Activated T-cell treated with anti-CD3 and anti-CD28 coated beads, Interleukin-2, amount 50 U/mL, for 72 hours (primary cell): ENCODE measurements at regions not wholly inside any gene's neighbourhood (a gene's known extent, or its start where the extent isn't known, plus 50 kb on each side); places are given as distances from the start of the nearest gene placed in this dataset.
"Not testable (repeated sequence)": the region's sequence is repeated elsewhere in the genome, so short reads cannot be mapped to it uniquely, and the experiment has no call there.

Experiments
- ATAC-seq, 2 donors: fragments of 150-1000 bp; cut with Tn5 transposase; replicated peaks in 1 of 2; 2 replicates each; pipeline ENCODE4 v1.10.0; 2021; ENCODE audit warnings: moderate library complexity in 2 of 2, mild to moderate bottlenecking in 1 of 2
- DNase-seq, 2 donors: peaks; one replicate each; pipeline ENCODE4 v3.0.0; 2021 to 2022; ENCODE audit warnings: mixed read lengths in 1 of 2
- H3K27ac Mint-ChIP-seq: one replicate; pipeline ENCODE4 v1.8.0; 2022; ENCODE audit warnings: mild to moderate bottlenecking, moderate library complexity, mixed read lengths
- H3K27me3 Mint-ChIP-seq: one replicate; pipeline ENCODE4 v1.8.0; 2022; ENCODE audit warnings: low read depth, mixed read lengths
- H3K36me3 Mint-ChIP-seq, 2 donors: one replicate each; pipeline ENCODE4 v1.8.0; 2022; ENCODE audit warnings: mixed read lengths in 2 of 2, mild to moderate bottlenecking in 1 of 2; ENCODE audit not compliant: insufficient read depth in 2 of 2
- H3K4me1 Mint-ChIP-seq: one replicate; pipeline ENCODE4 v1.8.0; 2022; ENCODE audit warnings: low read depth, mixed read lengths
- H3K4me3 Mint-ChIP-seq, 2 donors: one replicate each; pipeline ENCODE4 v1.8.0; 2022; ENCODE audit warnings: mild to moderate bottlenecking in 2 of 2, mixed read lengths in 2 of 2, moderate library complexity in 2 of 2
- H3K9me3 Mint-ChIP-seq, 2 donors: one replicate each; pipeline ENCODE4 v1.8.0; 2022; ENCODE audit warnings: mixed read lengths in 2 of 2

- H3K4me3 Mint-ChIP-seq = no peak overlapping the region
- H3K36me3 Mint-ChIP-seq = no peaks in the 10 kb centered on the region
- ATAC-seq = no peak
- H3K27me3 Mint-ChIP-seq = no peaks in the 10 kb centered on the region
- DNase-seq = no peak
- H3K27ac Mint-ChIP-seq = no peak overlapping the region
- peaks cover 3 to 6% of the 10 kb centered on the region in 2 donors for H3K9me3 Mint-ChIP-seq
- H3K4me1 Mint-ChIP-seq = no peaks in the 10 kb centered on the region
Observed at GRCh38 chr6:92243315-92243714, 1176.0 kb downstream of the EPHA7 start.

GRCh38 chr6:92231171-92231701 lies 1188.1 kb downstream of the EPHA7 start:
- no peak for DNase-seq
- H3K36me3 Mint-ChIP-seq = no peaks in the 10 kb centered on the region
- no peak for ATAC-seq
- H3K27me3 Mint-ChIP-seq = no peaks in the 10 kb centered on the region
- H3K4me3 Mint-ChIP-seq = no peak overlapping the region
- H3K9me3 Mint-ChIP-seq = peaks cover 8 to 11% of the 10 kb centered on the region in 2 donors
- no peaks in the 10 kb centered on the region for H3K4me1 Mint-ChIP-seq
- H3K27ac Mint-ChIP-seq = no peak overlapping the region

GRCh38 chr6:92219987-92220386 lies 1199.4 kb downstream of the EPHA7 start:
- not testable (repeated sequence) for H3K9me3 Mint-ChIP-seq, H3K4me1 Mint-ChIP-seq, H3K27me3 Mint-ChIP-seq, H3K36me3 Mint-ChIP-seq, H3K4me3 Mint-ChIP-seq, ATAC-seq, DNase-seq, H3K27ac Mint-ChIP-seq

GRCh38 chr6:92216717-92217116 lies 1202.6 kb downstream of the EPHA7 start:
- no peak overlapping the region for H3K27ac Mint-ChIP-seq
- peaks cover 6 to 7% of the 10 kb centered on the region in 2 donors for H3K9me3 Mint-ChIP-seq

GRCh38 chr6:92201618-92202017 lies 1217.7 kb downstream of the EPHA7 start:
- DNase-seq (no peak), ATAC-seq (no peak)
- Mint-ChIP-seq H3K36me3 (peaks cover 0 to 2% of the 10 kb centered on the region in 2 donors), H3K27me3 (no peaks in the 10 kb centered on the region), H3K4me1 (no peaks in the 10 kb centered on the region), H3K27ac (no peak overlapping the region), H3K4me3 (no peak overlapping the region), H3K9me3 (peaks cover 10 to 11% of the 10 kb centered on the region in 2 donors)

More at GRCh38 chr6:92216717-92217116, 1202.6 kb downstream of the EPHA7 start:
- Mint-ChIP-seq H3K4me1 (no peaks in the 10 kb centered on the region), H3K4me3 (no peak overlapping the region), H3K36me3 (peaks cover 0 to 3% of the 10 kb centered on the region in 2 donors), H3K27me3 (no peaks in the 10 kb centered on the region)
- ATAC-seq (no peak), DNase-seq (no peak)

- no peak overlapping the region for H3K27ac Mint-ChIP-seq
- no peaks in the 10 kb centered on the region for H3K27me3 Mint-ChIP-seq
- peaks cover 0 to 2% of the 10 kb centered on the region in 2 donors for H3K36me3 Mint-ChIP-seq
- ATAC-seq (no peak), DNase-seq (no peak)
- H3K4me3 Mint-ChIP-seq = no peak overlapping the region
- no peaks in the 10 kb centered on the region for H3K4me1 Mint-ChIP-seq
- peaks cover 3 to 5% of the 10 kb centered on the region in 2 donors for H3K9me3 Mint-ChIP-seq
Observed at GRCh38 chr6:92196325-92196724, 1223.0 kb downstream of the EPHA7 start.

- DNase-seq = no peak
- ATAC-seq = no peak
- H3K4me1 Mint-ChIP-seq = no peaks in the 10 kb centered on the region
- H3K27ac Mint-ChIP-seq = no peak overlapping the region
- H3K9me3 Mint-ChIP-seq = peaks cover 5 to 10% of the 10 kb centered on the region in 2 donors
- peaks cover 0 to 2% of the 10 kb centered on the region in 2 donors for H3K36me3 Mint-ChIP-seq
- no peaks in the 10 kb centered on the region for H3K27me3 Mint-ChIP-seq
- H3K4me3 Mint-ChIP-seq = no peak overlapping the region
Observed at GRCh38 chr6:92195796-92196195, 1223.6 kb downstream of the EPHA7 start.

- ATAC-seq = no peak
- H3K9me3 Mint-ChIP-seq = peaks cover 2 to 9% of the 10 kb centered on the region in 2 donors
- DNase-seq = no peak
- H3K27ac Mint-ChIP-seq = no peak overlapping the region
- H3K36me3 Mint-ChIP-seq = peaks cover 0 to 1% of the 10 kb centered on the region in 2 donors
- no peak overlapping the region for H3K4me3 Mint-ChIP-seq
- no peaks in the 10 kb centered on the region for H3K4me1 Mint-ChIP-seq
- H3K27me3 Mint-ChIP-seq = no peaks in the 10 kb centered on the region
Observed at GRCh38 chr6:92188016-92188415, 1231.3 kb downstream of the EPHA7 start.

GRCh38 chr6:92184933-92185332 lies 1234.4 kb downstream of the EPHA7 start:
- Mint-ChIP-seq H3K9me3 (peaks cover 0 to 3% of the 10 kb centered on the region in 2 donors), H3K36me3 (peaks cover 0 to 1% of the 10 kb centered on the region in 2 donors), H3K4me3 (no peak overlapping the region), H3K4me1 (no peaks in the 10 kb centered on the region), H3K27ac (no peak overlapping the region), H3K27me3 (no peaks in the 10 kb centered on the region)
- ATAC-seq = no peak
- DNase-seq = no peak

- no peaks in the 10 kb centered on the region for H3K27me3 Mint-ChIP-seq
- no peak for ATAC-seq
- H3K4me1 Mint-ChIP-seq = no peaks in the 10 kb centered on the region
- no peak for DNase-seq
- no peak overlapping the region for H3K4me3 Mint-ChIP-seq
- peaks cover 2 to 6% of the 10 kb centered on the region in 2 donors for H3K9me3 Mint-ChIP-seq
- peaks cover 0 to 1% of the 10 kb centered on the region in 2 donors for H3K36me3 Mint-ChIP-seq
- no peak overlapping the region for H3K27ac Mint-ChIP-seq
Observed at GRCh38 chr6:92181347-92181746, 1238.0 kb downstream of the EPHA7 start.

GRCh38 chr6:92180090-92180489 lies 1239.3 kb downstream of the EPHA7 start:
- Mint-ChIP-seq H3K9me3 (peaks cover 4 to 6% of the 10 kb centered on the region in 2 donors), H3K27me3 (no peaks in the 10 kb centered on the region), H3K4me1 (no peaks in the 10 kb centered on the region), H3K4me3 (no peak overlapping the region), H3K27ac (no peak overlapping the region), H3K36me3 (no peaks in the 10 kb centered on the region)
- no peak for ATAC-seq
- no peak for DNase-seq

- Mint-ChIP-seq H3K4me1 (no peaks in the 10 kb centered on the region), H3K27me3 (no peaks in the 10 kb centered on the region), H3K36me3 (no peaks in the 10 kb centered on the region), H3K27ac (no peak overlapping the region), H3K9me3 (peaks cover 4 to 6% of the 10 kb centered on the region in 2 donors), H3K4me3 (no peak overlapping the region)
- DNase-seq (no peak), ATAC-seq (no peak)
Observed at GRCh38 chr6:92176666-92177065, 1242.7 kb downstream of the EPHA7 start.

- H3K9me3 Mint-ChIP-seq = peaks cover 3 to 4% of the 10 kb centered on the region in 2 donors
- no peak for ATAC-seq
Observed at GRCh38 chr6:92174398-92175073, 1244.8 kb downstream of the EPHA7 start.

GRCh38 chr6:92169506-92169905 lies 1249.9 kb downstream of the EPHA7 start:
- DNase-seq (no peak), ATAC-seq (no peak)
- H3K27me3 Mint-ChIP-seq = no peaks in the 10 kb centered on the region
- peaks cover 0 to 2% of the 10 kb centered on the region in 2 donors for H3K36me3 Mint-ChIP-seq
- H3K9me3 Mint-ChIP-seq = no peaks in the 10 kb centered on the region
- no peak overlapping the region for H3K4me3 Mint-ChIP-seq
- no peak overlapping the region for H3K27ac Mint-ChIP-seq
- no peaks in the 10 kb centered on the region for H3K4me1 Mint-ChIP-seq

More at GRCh38 chr6:92174398-92175073, 1244.8 kb downstream of the EPHA7 start:
- no peaks in the 10 kb centered on the region for H3K4me1 Mint-ChIP-seq
- H3K36me3 Mint-ChIP-seq = no peaks in the 10 kb centered on the region
- no peaks in the 10 kb centered on the region for H3K27me3 Mint-ChIP-seq
- DNase-seq = no peak
- H3K27ac Mint-ChIP-seq = no peak overlapping the region
- no peak overlapping the region for H3K4me3 Mint-ChIP-seq
